Activated CD4-positive, alpha-beta T cell treated with anti-CD3 and anti-CD28 coated beads, Interleukin-2, Interleukin-6, amounts not matched to agents 100 ng/mL and 50 ng/mL, durations not matched to agents 16 hours and 8 hours (primary cell): ENCODE measurements at regions not wholly inside any gene's neighbourhood (a gene's known extent, or its start where the extent isn't known, plus 50 kb on each side); places are given as distances from the start of the nearest gene placed in this dataset.
"Not testable (repeated sequence)": the region's sequence is repeated elsewhere in the genome, so short reads cannot be mapped to it uniquely, and the experiment has no call there.

Experiments
- DNase-seq: peaks from one replicate; pipeline ENCODE4 v3.0.0-alpha.2; 2020

DNA sequence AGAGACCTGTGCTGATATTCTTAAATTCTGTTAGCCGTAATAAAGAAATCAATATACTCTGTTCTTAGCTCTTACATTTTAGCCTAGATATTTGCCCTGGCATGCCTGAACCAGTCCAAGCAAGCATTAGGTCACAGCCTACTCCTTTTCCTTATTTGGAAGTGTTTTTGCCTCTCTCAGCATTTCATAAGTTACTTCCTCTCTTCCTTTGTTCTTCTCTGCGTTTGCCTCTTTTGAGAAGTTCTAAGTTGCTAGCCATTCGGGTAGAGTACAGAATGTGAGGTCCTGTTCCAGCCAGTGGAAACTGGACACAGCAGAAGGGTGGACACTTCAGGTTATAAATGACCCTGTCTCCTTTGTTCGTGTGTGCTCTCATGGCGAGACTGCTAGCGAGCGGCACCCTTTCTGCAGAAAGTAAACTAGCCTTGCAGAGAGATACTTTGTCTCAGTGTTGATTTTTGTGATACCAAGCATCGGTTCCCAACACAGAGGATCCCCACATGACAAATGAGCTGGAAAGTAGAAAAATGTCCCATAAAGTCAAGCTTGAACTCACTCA, 75.0 kb upstream of the FAM153A start:
- not testable (repeated sequence) for DNase-seq

DNA sequence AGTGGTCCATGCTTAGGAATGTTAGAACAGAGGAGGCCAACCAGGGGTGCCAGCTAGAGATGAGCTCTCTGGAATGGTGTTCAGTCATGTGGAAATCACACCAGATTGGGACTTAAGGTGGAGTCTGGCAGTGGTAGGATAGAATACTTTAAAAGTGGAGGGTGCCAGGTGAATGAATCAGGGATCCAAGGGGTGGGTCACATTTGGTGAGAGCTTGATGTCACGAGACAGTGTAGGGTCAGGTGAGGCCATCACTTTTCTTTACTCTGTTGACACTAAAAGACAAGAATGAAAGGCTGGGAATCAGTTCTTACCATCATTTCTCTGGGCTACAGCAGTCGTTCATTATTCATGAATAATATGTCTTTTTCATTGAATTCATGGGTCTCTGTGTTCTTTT, 73.8 kb upstream of the FAM153A start:
- DNase-seq = not testable (repeated sequence)

DNA sequence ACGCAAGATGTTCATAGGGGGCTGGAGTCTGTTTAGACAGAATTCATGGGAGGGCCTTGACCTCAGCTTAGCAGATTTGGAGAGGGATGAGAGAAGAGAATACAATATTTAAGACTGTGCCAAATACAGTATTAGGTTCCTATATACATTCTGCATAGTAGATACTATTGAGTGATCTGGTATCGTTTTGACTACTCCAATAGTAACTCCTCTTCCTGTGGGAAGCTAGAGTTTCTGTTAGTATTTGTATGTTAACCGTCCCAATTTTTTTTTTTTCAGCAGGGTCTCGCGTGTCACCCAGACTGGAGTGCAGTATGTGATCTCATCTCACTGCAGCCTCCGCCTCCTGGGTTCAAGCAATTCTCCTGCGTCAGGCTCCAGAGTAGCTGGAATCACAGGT, 65.2 kb upstream of the FAM153A start:
- DNase-seq = peak; percentile 27

DNA sequence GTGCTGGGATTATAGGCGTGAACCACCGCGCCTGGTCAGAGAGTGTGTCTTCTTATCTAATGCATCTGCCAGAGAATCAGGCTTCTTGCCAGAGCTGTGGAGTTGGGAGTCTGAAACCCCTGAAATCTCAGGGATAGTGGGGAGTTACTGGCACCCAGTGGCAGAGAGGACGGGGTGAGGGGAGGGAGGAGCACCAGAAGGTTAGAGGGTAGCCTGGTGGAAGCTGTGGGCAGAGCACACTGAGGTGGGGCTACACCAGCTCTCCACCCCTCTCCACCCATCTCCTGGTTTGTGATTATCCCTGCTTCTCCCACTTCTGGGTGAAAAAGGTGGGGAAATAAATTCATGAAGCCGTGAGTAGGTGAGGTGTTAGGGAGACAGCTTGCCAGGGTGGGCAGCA, 63.9 kb upstream of the FAM153A start:
- DNase-seq = not testable (repeated sequence)

DNA sequence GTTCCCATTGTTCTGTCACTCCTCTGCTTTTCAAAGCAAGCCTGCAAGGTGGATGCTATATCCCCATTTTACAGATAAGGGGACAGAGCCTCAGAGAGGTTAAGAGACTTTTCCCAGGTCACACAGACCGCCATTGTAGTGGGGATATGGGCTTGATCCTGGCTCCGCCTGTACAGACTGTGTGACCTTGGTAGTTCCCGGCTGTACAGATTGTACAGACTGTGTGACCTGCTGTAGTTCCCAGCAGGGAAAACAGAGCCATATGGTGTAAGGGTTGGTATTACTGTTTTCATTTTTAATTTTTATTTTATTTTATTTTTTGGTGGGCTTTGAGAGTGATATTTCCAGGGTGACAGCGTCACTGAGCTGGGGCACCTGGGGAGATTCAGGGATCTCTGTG, 63.2 kb upstream of the FAM153A start:
- DNase-seq = not testable (repeated sequence)

DNA sequence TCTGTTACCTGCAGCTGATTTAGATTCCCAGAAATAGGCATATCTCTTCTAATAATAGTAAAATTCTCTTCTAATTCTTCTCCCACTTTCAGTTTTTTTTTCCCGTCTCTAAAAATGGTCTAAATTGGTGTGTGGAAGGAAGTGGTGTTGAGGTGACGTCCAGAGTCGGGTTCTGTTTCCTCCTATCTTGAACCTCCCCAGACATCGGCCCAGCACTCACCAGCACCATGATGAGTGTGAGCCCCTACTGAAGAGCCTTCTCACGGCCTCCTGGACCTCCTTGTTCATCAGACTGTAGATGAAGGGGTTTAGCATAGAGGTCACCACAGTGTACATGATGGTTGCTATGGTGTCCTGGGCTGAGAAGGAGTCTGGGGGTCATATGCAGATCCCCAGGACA, 53.5 kb upstream of the FAM153A start:
- not testable (repeated sequence) for DNase-seq
